Loucy (cell line): ENCODE measurements at regions not wholly inside any gene's neighbourhood (a gene's known extent, or its start where the extent isn't known, plus 50 kb on each side); places are given as distances from the start of the nearest gene placed in this dataset.

Experiments used
- H2AFZ ChIP-seq: fragments of 200-600 bp; sonication (generic); 2 replicates; pipeline ENCODE4 v1.6.0; 2016; ENCODE audit warnings: antibody characterized with exemption, mild to moderate bottlenecking, low read length, moderate library complexity
- H3F3A ChIP-seq: fragments of 200-600 bp; 2 replicates; pipeline ENCODE4 v1.6.0; 2016; ENCODE audit warnings: antibody characterized with exemption, low read depth, mild to moderate bottlenecking
- H3K27me3 ChIP-seq: fragments of 200-600 bp; sonication (generic); 2 replicates; pipeline ENCODE4 v1.6.1; 2014; ENCODE audit warnings: low read length, mild to moderate bottlenecking; ENCODE audit not compliant: insufficient read depth, poor library complexity, severe bottlenecking
- H3K36me3 ChIP-seq: fragments of 200-600 bp; sonication (generic); 2 replicates; pipeline ENCODE4 v1.6.1; 2016; ENCODE audit warnings: low read length; ENCODE audit not compliant: insufficient read depth
- H3K4me1 ChIP-seq: fragments of 200-600 bp; sonication (generic); 2 replicates; pipeline ENCODE4 v1.5.1; 2014; ENCODE audit warnings: low read length, mild to moderate bottlenecking; ENCODE audit not compliant: insufficient read depth, poor library complexity, severe bottlenecking
- H3K4me2 ChIP-seq: fragments of 200-600 bp; sonication (generic); 2 replicates; pipeline ENCODE4 v1.6.0; 2014; ENCODE audit warnings: antibody characterized with exemption, low read length, low read depth, mild to moderate bottlenecking; ENCODE audit not compliant: poor library complexity, severe bottlenecking
- H3K4me3 ChIP-seq: fragments of 200-600 bp; sonication (generic); 2 replicates; pipeline ENCODE4 v1.5.1; 2014; ENCODE audit warnings: low read length, mild to moderate bottlenecking, mixed read lengths; ENCODE audit not compliant: poor library complexity, severe bottlenecking
- H3K79me2 ChIP-seq: fragments of 200-600 bp; sonication (generic); 2 replicates; pipeline ENCODE4 v1.6.1; 2014; ENCODE audit warnings: low read length; ENCODE audit not compliant: insufficient read depth
- H3K9ac ChIP-seq: fragments of 200-600 bp; sonication (generic); 2 replicates; pipeline ENCODE4 v1.6.0; 2014; ENCODE audit warnings: mild to moderate bottlenecking, low read depth, low read length, moderate library complexity; ENCODE audit not compliant: poor library complexity, severe bottlenecking
- H3K9me2 ChIP-seq: fragments of 200-600 bp; sonication (generic); replicated peaks from 2 replicates; pipeline ENCODE4 v1.6.1; 2016; ENCODE audit warnings: low read depth, low read length, mixed read lengths
- H3K9me3 ChIP-seq: fragments of 200-600 bp; sonication (generic); 2 replicates; pipeline ENCODE4 v1.6.1; 2014; ENCODE audit warnings: mild to moderate bottlenecking, antibody characterized with exemption, low read length, low read depth; ENCODE audit not compliant: insufficient read depth
- H4K20me1 ChIP-seq: fragments of 200-600 bp; sonication (generic); 2 replicates; pipeline ENCODE4 v1.6.0; 2014; ENCODE audit warnings: antibody characterized with exemption, low read length, mild to moderate bottlenecking; ENCODE audit not compliant: insufficient read depth, poor library complexity, severe bottlenecking
- EZH2phosphoT487 ChIP-seq: fragments of 200-600 bp; IDR thresholded peaks from 2 replicates; pipeline ENCODE4 v1.6.1; 2018; ENCODE audit warnings: antibody characterized with exemption, mild to moderate bottlenecking, moderate library complexity, borderline replicate concordance
- TF ChIP-seq, protein P1 (sequence below): fragments of 200-600 bp; sonication (generic); conservative IDR thresholded peaks from 2 replicates; pipeline ENCODE4 v1.5.1; 2014; ENCODE audit warnings: mild to moderate bottlenecking, antibody characterized with exemption, low read length

DNA sequence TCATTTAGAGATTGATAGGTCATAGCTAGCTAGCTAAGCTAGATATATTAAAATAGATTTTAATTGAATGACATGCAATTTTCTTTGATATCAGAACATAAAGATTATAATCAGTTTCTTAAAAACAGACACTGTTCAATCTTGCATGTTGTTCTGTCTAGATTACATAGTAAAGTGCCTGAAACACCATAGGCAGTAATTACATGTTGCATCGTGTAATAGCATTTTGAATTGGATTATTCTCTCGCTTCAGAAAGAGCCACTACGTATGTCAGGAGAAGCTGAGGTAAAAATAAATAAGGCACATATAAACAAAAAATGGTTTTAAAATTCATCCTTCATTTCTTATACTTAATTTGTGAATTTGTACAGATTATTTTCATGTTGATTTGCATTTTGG lies 148.0 kb upstream of the CDH12 start:
- no peak overlapping the region for H3K4me2 ChIP-seq
- H3K9me3 ChIP-seq: no peaks in the 10 kb centered on the region
- no peaks in the 10 kb centered on the region for H4K20me1 ChIP-seq
- H3K9ac ChIP-seq: no peak overlapping the region
- no peak overlapping the region for H3K4me3 ChIP-seq
- H3K79me2 ChIP-seq: no peaks in the 10 kb centered on the region
- H3K9me2 ChIP-seq: no peaks in the 10 kb centered on the region
- no peak overlapping the region for H2AFZ ChIP-seq
- no peak for TF ChIP-seq EZH2phosphoT487
- TF ChIP-seq, protein P1, sequence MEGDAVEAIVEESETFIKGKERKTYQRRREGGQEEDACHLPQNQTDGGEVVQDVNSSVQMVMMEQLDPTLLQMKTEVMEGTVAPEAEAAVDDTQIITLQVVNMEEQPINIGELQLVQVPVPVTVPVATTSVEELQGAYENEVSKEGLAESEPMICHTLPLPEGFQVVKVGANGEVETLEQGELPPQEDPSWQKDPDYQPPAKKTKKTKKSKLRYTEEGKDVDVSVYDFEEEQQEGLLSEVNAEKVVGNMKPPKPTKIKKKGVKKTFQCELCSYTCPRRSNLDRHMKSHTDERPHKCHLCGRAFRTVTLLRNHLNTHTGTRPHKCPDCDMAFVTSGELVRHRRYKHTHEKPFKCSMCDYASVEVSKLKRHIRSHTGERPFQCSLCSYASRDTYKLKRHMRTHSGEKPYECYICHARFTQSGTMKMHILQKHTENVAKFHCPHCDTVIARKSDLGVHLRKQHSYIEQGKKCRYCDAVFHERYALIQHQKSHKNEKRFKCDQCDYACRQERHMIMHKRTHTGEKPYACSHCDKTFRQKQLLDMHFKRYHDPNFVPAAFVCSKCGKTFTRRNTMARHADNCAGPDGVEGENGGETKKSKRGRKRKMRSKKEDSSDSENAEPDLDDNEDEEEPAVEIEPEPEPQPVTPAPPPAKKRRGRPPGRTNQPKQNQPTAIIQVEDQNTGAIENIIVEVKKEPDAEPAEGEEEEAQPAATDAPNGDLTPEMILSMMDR: no peak
- H3F3A ChIP-seq: no peaks in the 10 kb centered on the region
- H3K4me1 ChIP-seq: no peaks in the 10 kb centered on the region
- H3K27me3 ChIP-seq: no peaks in the 10 kb centered on the region
- H3K36me3 ChIP-seq: no peaks in the 10 kb centered on the region

DNA sequence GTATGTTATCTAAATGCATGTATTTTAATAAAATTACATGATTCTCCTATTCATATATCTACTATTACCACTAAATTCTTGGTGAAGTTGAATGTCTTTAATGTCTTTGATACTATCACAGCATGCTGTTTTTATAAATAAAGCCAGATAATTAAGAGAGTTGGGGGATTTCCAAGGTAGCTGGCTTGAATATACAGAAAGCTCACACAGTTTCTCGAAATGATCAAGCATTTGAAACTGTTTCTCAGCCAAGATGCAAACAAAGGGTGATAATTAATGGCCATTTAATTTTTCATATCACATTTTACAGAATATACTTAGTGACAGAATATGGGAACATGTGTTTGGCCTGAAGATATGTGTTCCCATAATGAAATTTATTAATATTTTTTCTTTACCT lies 145.6 kb upstream of the CDH12 start:
- H3F3A ChIP-seq: no peaks in the 10 kb centered on the region
- H3K4me2 ChIP-seq: no peak overlapping the region
- no peaks in the 10 kb centered on the region for H3K9me2 ChIP-seq
- H3K4me1 ChIP-seq: no peaks in the 10 kb centered on the region
- no peaks in the 10 kb centered on the region for H3K79me2 ChIP-seq
- no peak overlapping the region for H3K4me3 ChIP-seq
- no peaks in the 10 kb centered on the region for H3K9me3 ChIP-seq
- H3K27me3 ChIP-seq: no peaks in the 10 kb centered on the region
- TF ChIP-seq, protein P1: no peak
- TF ChIP-seq EZH2phosphoT487: no peak
- H3K9ac ChIP-seq: no peak overlapping the region
- H3K36me3 ChIP-seq: no peaks in the 10 kb centered on the region
- H2AFZ ChIP-seq: no peak overlapping the region
- H4K20me1 ChIP-seq: no peaks in the 10 kb centered on the region

DNA sequence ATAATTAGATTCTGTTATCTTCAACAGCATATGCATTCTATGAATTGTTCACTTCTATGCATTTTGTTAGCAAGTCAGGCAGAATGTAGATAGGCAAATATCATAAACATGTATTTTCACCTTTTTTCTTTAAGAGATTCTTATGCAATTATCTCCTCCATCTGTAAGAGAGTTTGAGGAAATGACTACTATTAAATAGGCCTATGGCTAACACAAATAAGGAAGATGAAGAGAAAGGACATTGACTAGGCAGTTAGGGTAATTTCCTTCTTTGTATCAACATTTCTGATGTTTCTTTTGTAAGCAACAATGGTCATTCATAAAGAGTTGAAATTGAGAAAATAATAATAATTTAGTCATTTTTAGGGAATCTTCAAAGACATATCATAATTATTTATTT lies 145.2 kb upstream of the CDH12 start:
- H3K9me2 ChIP-seq: no peaks in the 10 kb centered on the region
- H3K4me1 ChIP-seq: no peaks in the 10 kb centered on the region
- no peaks in the 10 kb centered on the region for H4K20me1 ChIP-seq
- no peak overlapping the region for H3K4me2 ChIP-seq
- H3K36me3 ChIP-seq: no peaks in the 10 kb centered on the region
- H3K27me3 ChIP-seq: no peaks in the 10 kb centered on the region
- no peaks in the 10 kb centered on the region for H3K79me2 ChIP-seq
- H3K4me3 ChIP-seq: no peak overlapping the region
- H3K9me3 ChIP-seq: no peaks in the 10 kb centered on the region
- no peak for TF ChIP-seq EZH2phosphoT487
- H3K9ac ChIP-seq: no peak overlapping the region
- H2AFZ ChIP-seq: no peak overlapping the region
- no peaks in the 10 kb centered on the region for H3F3A ChIP-seq

DNA sequence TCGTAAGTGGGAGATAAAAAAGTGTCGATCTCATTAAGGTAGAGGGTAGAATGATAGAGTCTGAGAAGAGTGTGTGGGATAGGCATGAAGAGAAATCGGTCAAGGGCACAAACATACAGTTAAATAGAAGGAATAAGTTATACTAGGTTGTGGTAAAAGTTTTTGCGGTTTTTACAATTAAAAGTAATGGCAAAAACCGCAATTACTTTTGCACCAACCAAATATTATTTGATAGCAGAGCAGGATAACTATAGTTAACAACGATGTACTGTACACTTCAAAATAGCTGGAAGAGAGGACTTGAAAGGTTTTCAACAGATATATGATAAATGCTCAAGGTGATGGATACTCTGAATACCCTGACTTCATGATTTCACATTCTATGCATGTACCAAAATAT lies 135.8 kb upstream of the CDH12 start:
- H3K4me3 ChIP-seq: no peak overlapping the region
- H2AFZ ChIP-seq: no peak overlapping the region
- H3F3A ChIP-seq: no peaks in the 10 kb centered on the region
- H4K20me1 ChIP-seq: no peaks in the 10 kb centered on the region
- no peaks in the 10 kb centered on the region for H3K4me1 ChIP-seq
- no peaks in the 10 kb centered on the region for H3K9me2 ChIP-seq
- TF ChIP-seq, protein P1: no peak
- no peak for TF ChIP-seq EZH2phosphoT487
- H3K79me2 ChIP-seq: no peaks in the 10 kb centered on the region
- H3K36me3 ChIP-seq: no peaks in the 10 kb centered on the region
- H3K27me3 ChIP-seq: no peaks in the 10 kb centered on the region
- H3K9me3 ChIP-seq: no peaks in the 10 kb centered on the region
- H3K9ac ChIP-seq: no peak overlapping the region
- no peak overlapping the region for H3K4me2 ChIP-seq
